H1 (cell line): ENCODE measurements at regions not wholly inside any gene's neighbourhood (a gene's known extent, or its start where the extent isn't known, plus 50 kb on each side); places are given as distances from the start of the nearest gene placed in this dataset.

Experiments
- CTCF ChIA-PET: fragments of 300-600 bp; sonication (Branson Sonifier 250); formaldehyde crosslinking; loops from one replicate; lab custom pipeline; 2021; ENCODE audit not compliant: partially characterized antibody; lab: Charles Lee
- POLR2A ChIA-PET: fragments of 300-600 bp; sonication (Branson Sonifier 250); formaldehyde crosslinking; loops from one replicate; lab custom pipeline; 2021; ENCODE audit warnings: inconsistent platforms; ENCODE audit not compliant: partially characterized antibody; lab: Charles Lee
- DNase-seq, 2 experiments: peaks; one replicate each; pipeline versions ENCODE4 v3.0.0 to v3.0.0-alpha.2; 2010 to 2022; ENCODE audit warnings: low spot score in 2 of 2, low read depth in 1 of 2, mixed read lengths in 1 of 2
- FAIRE-seq: peaks from 2 replicates; lab custom pipeline; 2011; peaks lifted over from hg19 to GRCh38; lab: Jason Lieb, UNC
- H2AFZ ChIP-seq: 2 replicates; pipeline ENCODE4 v1.8.1; 2012; ENCODE audit warnings: low read length, inconsistent platforms
- H2AK5ac ChIP-seq: 2 replicates; pipeline ENCODE4 v1.6.1; 2013; ENCODE audit warnings: low read depth, low read length
- H2BK120ac ChIP-seq: replicated peaks from 2 replicates; pipeline ENCODE3; 2013; ENCODE audit warnings: low read depth, low read length, inconsistent platforms
- H2BK12ac ChIP-seq: 2 replicates; pipeline ENCODE4 v1.6.1; 2013; ENCODE audit warnings: low read depth, low read length
- H2BK15ac ChIP-seq: 2 replicates; pipeline ENCODE4 v1.6.1; 2013; ENCODE audit warnings: low read length
- H2BK20ac ChIP-seq: 2 replicates; pipeline ENCODE4 v1.6.1; 2013; ENCODE audit warnings: low read length
- H2BK5ac ChIP-seq: 2 replicates; pipeline ENCODE4 v1.6.1; 2013; ENCODE audit warnings: low read depth, low read length
- H3K14ac ChIP-seq: 2 replicates; pipeline ENCODE4 v1.6.1; 2013; ENCODE audit warnings: inconsistent platforms; ENCODE audit not compliant: insufficient read length
- H3K18ac ChIP-seq: 2 replicates; pipeline ENCODE4 v1.6.1; 2013; ENCODE audit warnings: low read length; ENCODE audit errors: extremely low read depth
- H3K23ac ChIP-seq: 2 replicates; pipeline ENCODE4 v1.6.1; 2013; ENCODE audit warnings: inconsistent platforms; ENCODE audit not compliant: insufficient read length
- H3K23me2 ChIP-seq: 2 replicates; pipeline ENCODE4 v1.6.1; 2013; ENCODE audit warnings: low read depth, low read length
- H3K27ac ChIP-seq: 2 replicates; pipeline ENCODE4 v1.6.1; 2011; ENCODE audit warnings: low read depth, low read length, inconsistent platforms
- H3K27me3 ChIP-seq, 4 experiments: replicated peaks in 1 of 4; 1 replicate in 1 of 4; 2 replicates in 3 of 4; pipeline versions ENCODE4 v1.6.1 to v1.8.1; 2011 to 2013; ENCODE audit warnings: low read length in 3 of 4, mild to moderate bottlenecking in 3 of 4, inconsistent platforms in 2 of 4, mixed read lengths in 2 of 4, moderate library complexity in 1 of 4; ENCODE audit not compliant: control insufficient read depth in 3 of 4, insufficient read depth in 3 of 4; ENCODE audit errors: extremely low read depth in 1 of 4
- H3K36me3 ChIP-seq, 4 experiments: 2 replicates each; pipeline versions ENCODE4 v1.6.1 to v1.8.1; 2011 to 2013; ENCODE audit warnings: mild to moderate bottlenecking in 4 of 4, low read length in 3 of 4, moderate library complexity in 2 of 4, control low read depth in 1 of 4, inconsistent platforms in 1 of 4; ENCODE audit not compliant: insufficient read depth in 4 of 4, control insufficient read depth in 2 of 4
- H3K4ac ChIP-seq: replicated peaks from 2 replicates; pipeline ENCODE3; 2013; ENCODE audit warnings: low read length, low read depth, mixed read lengths, inconsistent platforms; ENCODE audit not compliant: insufficient read length
- H3K4me1 ChIP-seq, 4 experiments: replicated peaks in 1 of 4; 1 replicate in 1 of 4; 2 replicates in 3 of 4; pipeline versions ENCODE4 v1.6.1 to v1.8.1; 2011 to 2013; ENCODE audit warnings: low read length in 3 of 4, inconsistent platforms in 2 of 4, mixed read lengths in 1 of 4; ENCODE audit not compliant: insufficient read depth in 4 of 4, control insufficient read depth in 3 of 4
- H3K4me2 ChIP-seq, 2 experiments: 2 replicates each; pipeline versions ENCODE4 v1.6.1 to v1.8.1; 2011 to 2013; ENCODE audit warnings: low read depth in 2 of 2, low read length in 2 of 2, control low read depth in 1 of 2, inconsistent platforms in 1 of 2, mild to moderate bottlenecking in 1 of 2; ENCODE audit not compliant: insufficient read depth in 1 of 2
- H3K4me3 ChIP-seq, 4 experiments: fragments of 200-600, 300-600 bp in 1 of 4; sonication (generic), shearing (Covaris generic), sonication (Bioruptor Twin) in 1 of 4; 2 replicates each; pipeline versions ENCODE4 v1.5.1 to v1.8.1; 2011 to 2016; ENCODE audit warnings: low read length in 4 of 4, low read depth in 3 of 4, control low read depth in 2 of 4, inconsistent platforms in 2 of 4, mild to moderate bottlenecking in 2 of 4, mixed read lengths in 1 of 4, moderate library complexity in 1 of 4; ENCODE audit not compliant: insufficient read depth in 2 of 4; ENCODE audit errors: extremely low read depth in 1 of 4
- H3K56ac ChIP-seq: replicated peaks from 2 replicates; pipeline ENCODE3; 2013; ENCODE audit warnings: low read depth, mild to moderate bottlenecking, mixed read lengths, low read length, inconsistent platforms; ENCODE audit not compliant: insufficient read length
- H3K79me1 ChIP-seq: 2 replicates; pipeline ENCODE4 v1.6.1; 2013; ENCODE audit warnings: low read depth, low read length, control low read depth
- H3K79me2 ChIP-seq, 2 experiments: 2 replicates each; pipeline versions ENCODE4 v1.6.1 to v1.8.1; 2012 to 2013; ENCODE audit warnings: low read length in 2 of 2, mild to moderate bottlenecking in 2 of 2, inconsistent platforms in 1 of 2; ENCODE audit not compliant: insufficient read depth in 2 of 2, control insufficient read depth in 1 of 2
- H3K9ac ChIP-seq, 4 experiments: replicated peaks in 1 of 4; 1 replicate in 1 of 4; 2 replicates in 3 of 4; pipeline versions ENCODE4 v1.6.1 to v1.8.1; 2011 to 2013; ENCODE audit warnings: low read depth in 3 of 4, low read length in 3 of 4, control low read depth in 2 of 4, mild to moderate bottlenecking in 2 of 4, moderate library complexity in 2 of 4, inconsistent platforms in 1 of 4; ENCODE audit errors: extremely low read depth in 1 of 4
- H3K9me3 ChIP-seq, 2 experiments: 2 replicates each; pipeline versions ENCODE4 v1.6.1 to v1.8.1; 2012 to 2013; ENCODE audit warnings: mild to moderate bottlenecking in 2 of 2, moderate library complexity in 2 of 2, control low read depth in 1 of 2, inconsistent platforms in 1 of 2, low read depth in 1 of 2, low read length in 1 of 2, mixed read lengths in 1 of 2; ENCODE audit not compliant: insufficient read depth in 2 of 2
- H4K20me1 ChIP-seq, 2 experiments: replicated peaks in 1 of 2; 2 replicates each; pipeline versions ENCODE3 to v1.8.1; 2011 to 2013; ENCODE audit warnings: inconsistent platforms in 2 of 2, low read length in 2 of 2, mild to moderate bottlenecking in 1 of 2; ENCODE audit not compliant: insufficient read depth in 2 of 2, control insufficient read depth in 1 of 2
- H4K5ac ChIP-seq: 2 replicates; pipeline ENCODE4 v1.6.1; 2013; ENCODE audit warnings: low read length, low read depth, mixed read lengths, inconsistent platforms; ENCODE audit not compliant: insufficient read length
- H4K8ac ChIP-seq: 2 replicates; pipeline ENCODE4 v1.8.0; 2013; ENCODE audit warnings: mild to moderate bottlenecking, moderate library complexity, low read length, inconsistent platforms; ENCODE audit not compliant: insufficient read depth; ENCODE audit errors: extremely low read depth
- H4K91ac ChIP-seq: replicated peaks from 2 replicates; pipeline ENCODE3; 2013; ENCODE audit warnings: low read length, mixed read lengths, inconsistent platforms; ENCODE audit not compliant: insufficient read length
- ASH2L ChIP-seq: fragments of 200-600, 300-600 bp; sonication (generic); IDR thresholded peaks from one replicate; pipeline ENCODE4 v1.7.1; 2017; ENCODE audit warnings: low read length
- WGBS, 2 experiments: shearing (Covaris generic) in 1 of 2; methylation state at CpG; one replicate each; pipeline versions ENCODE4 v1.1.6 to v1.1.7; 2013 to 2015; ENCODE audit warnings: low lambda C conversion rate in 2 of 2, mixed read lengths in 2 of 2, inconsistent platforms in 1 of 2, low coverage in 1 of 2, missing lambda C conversion rate in 1 of 2; ENCODE audit not compliant: insufficient replicate concordance in 2 of 2, insufficient coverage in 1 of 2, insufficient read length in 1 of 2; ENCODE audit errors: extremely low coverage in 1 of 2, missing lambda C conversion rate in 1 of 2; 5-methylcytosine and 5-hydroxymethylcytosine counted together

GRCh38 chr6:112482373-112482772, 135.2 kb downstream of the RFPL4B start:
- Histone ChIP-seq H3K36me3 (no peaks in the 10 kb centered on the region), H3K18ac (no peak overlapping the region), H3K9ac (no peak overlapping the region), H4K5ac (no peak overlapping the region), H3K56ac (no peak overlapping the region), H3K14ac (no peak overlapping the region), H3K27me3 (no peaks in the 10 kb centered on the region), H3K23me2 (no peaks in the 10 kb centered on the region; the same call in 1 of the 2 replicates), H3K4ac (no peak overlapping the region), H4K20me1 (no peaks in the 10 kb centered on the region), H3K9me3 (no peaks in the 10 kb centered on the region), H3K79me2 (no peaks in the 10 kb centered on the region), H3K79me1 (no peaks in the 10 kb centered on the region), H3K4me3 (no peak overlapping the region), H3K4me2 (no peak overlapping the region), H3K4me1 (no peaks in the 10 kb centered on the region), H4K8ac (no peak overlapping the region), H2BK15ac (no peak overlapping the region), H2BK5ac (no peak overlapping the region), H2AFZ (no peak overlapping the region), H2AK5ac (no peak overlapping the region), H2BK120ac (no peak overlapping the region), H2BK20ac (no peak overlapping the region), H4K91ac (no peak overlapping the region), H3K23ac (no peak overlapping the region), H2BK12ac (no peak overlapping the region), H3K27ac (no peak overlapping the region)
- POLR2A ChIA-PET = no interaction called here
- CTCF ChIA-PET = interaction anchor here (1.4 kb wide), 1 partner anchor 13 kb away, joined by 4 read pairs; no protein-coding TSS in a partner anchor
- 95% methylated on average over 2 of the region's 2 CpGs; no CpG with 5 or more reads in 1 of the 2 experiments for WGBS, 2 experiments
- DNase-seq (no peak), FAIRE-seq (no peak)
- TF ChIP-seq ASH2L = no peak
